Liver (tissue), 8 donors: ENCODE measurements at regions not wholly inside any gene's neighbourhood (a gene's known extent, or its start where the extent isn't known, plus 50 kb on each side); places are given as distances from the start of the nearest gene placed in this dataset.

Experiments used
- DNase-seq: peaks from one replicate; pipeline ENCODE4 v3.0.0-alpha.2; 2017; ENCODE audit warnings: low spot score
- H3K27ac ChIP-seq, 2 donors: one replicate each; pipeline ENCODE4 v1.7.0; 2013; ENCODE audit warnings: inconsistent platforms in 2 of 2, low read length in 2 of 2, control low read depth in 1 of 2, low read depth in 1 of 2, mild to moderate bottlenecking in 1 of 2
- H3K27me3 ChIP-seq, 4 donors: one replicate each; pipeline versions ENCODE4 v1.6.1 to v1.7.0; 2013; ENCODE audit warnings: low read length in 3 of 4, inconsistent platforms in 1 of 4, mild to moderate bottlenecking in 1 of 4, moderate library complexity in 1 of 4; ENCODE audit not compliant: control insufficient read depth in 4 of 4, insufficient read depth in 4 of 4
- H3K36me3 ChIP-seq, 4 donors: one replicate each; pipeline versions ENCODE4 v1.6.1 to v1.7.0; 2013; ENCODE audit warnings: low read length in 3 of 4, mild to moderate bottlenecking in 3 of 4, low read depth in 1 of 4, moderate library complexity in 1 of 4; ENCODE audit not compliant: control insufficient read depth in 4 of 4, insufficient read depth in 3 of 4
- H3K4me1 ChIP-seq, 4 donors: one replicate each; pipeline versions ENCODE4 v1.6.1 to v1.7.0; 2013; ENCODE audit warnings: low read length in 3 of 4, mild to moderate bottlenecking in 3 of 4, moderate library complexity in 1 of 4; ENCODE audit not compliant: control insufficient read depth in 4 of 4, insufficient read depth in 4 of 4
- H3K4me3 ChIP-seq, 3 donors: one replicate each; pipeline versions ENCODE4 v1.6.1 to v1.7.0; 2013; ENCODE audit warnings: low read length in 3 of 3, control low read depth in 1 of 3, low read depth in 1 of 3, mild to moderate bottlenecking in 1 of 3
- H3K9ac ChIP-seq, 2 donors: one replicate each; pipeline ENCODE4 v1.7.0; 2013; ENCODE audit warnings: low read length in 2 of 2, mild to moderate bottlenecking in 2 of 2, moderate library complexity in 2 of 2, control low read depth in 1 of 2, low read depth in 1 of 2
- H3K9me3 ChIP-seq, 4 donors: one replicate each; pipeline versions ENCODE4 v1.6.1 to v1.7.0; 2013; ENCODE audit warnings: low read length in 3 of 4; ENCODE audit not compliant: control insufficient read depth in 4 of 4
- ATF3 ChIP-seq: IDR thresholded peaks from 2 replicates; pipeline ENCODE4 v1.6.1; 2016; ENCODE audit warnings: antibody characterized with exemption
- CTCF ChIP-seq: fragments of 150-350 bp; IDR thresholded peaks from 2 replicates; pipeline ENCODE4 v1.5.1; 2017; ENCODE audit warnings: improper control_type of control experiment, low read depth, low read length; ENCODE audit not compliant: missing input control
- EGR1 ChIP-seq, 2 donors: IDR thresholded peaks; 2 replicates each; pipeline ENCODE4 v1.6.1; 2016 to 2018; ENCODE audit warnings: antibody characterized with exemption in 2 of 2, low read depth in 2 of 2
- FOXA1 ChIP-seq: IDR thresholded peaks from 2 replicates; pipeline ENCODE4 v1.6.1; 2016; ENCODE audit warnings: antibody characterized with exemption
- FOXA2 ChIP-seq: IDR thresholded peaks from 2 replicates; pipeline ENCODE4 v1.6.1; 2016; ENCODE audit warnings: antibody characterized with exemption
- GABPA ChIP-seq, 2 donors: IDR thresholded peaks in 1 of 2; conservative IDR thresholded peaks in 1 of 2; 2 replicates each; pipeline ENCODE4 v1.6.1; 2016; ENCODE audit warnings: antibody characterized with exemption in 2 of 2, mild to moderate bottlenecking in 1 of 2, moderate library complexity in 1 of 2
- HNF4A ChIP-seq, 2 donors: conservative IDR thresholded peaks; 2 replicates each; pipeline ENCODE4 v1.6.1; 2016; ENCODE audit warnings: antibody characterized with exemption in 2 of 2, mild to moderate bottlenecking in 2 of 2
- HNF4G ChIP-seq: IDR thresholded peaks from 2 replicates; pipeline ENCODE4 v1.6.1; 2016; ENCODE audit warnings: antibody characterized with exemption
- JUND ChIP-seq, 2 donors: IDR thresholded peaks; 2 replicates each; pipeline ENCODE4 v1.6.1; 2016; ENCODE audit warnings: antibody characterized with exemption in 2 of 2
- MAX ChIP-seq: IDR thresholded peaks from 2 replicates; pipeline ENCODE4 v1.6.1; 2016; ENCODE audit warnings: antibody characterized with exemption
- NR2F2 ChIP-seq: IDR thresholded peaks from 2 replicates; pipeline ENCODE4 v1.6.1; 2016; ENCODE audit warnings: antibody characterized with exemption
- RAD21 ChIP-seq, 2 donors: IDR thresholded peaks; 2 replicates each; pipeline ENCODE4 v1.6.1; 2016; ENCODE audit warnings: antibody characterized with exemption in 2 of 2, mild to moderate bottlenecking in 2 of 2
- REST ChIP-seq: IDR thresholded peaks from 2 replicates; pipeline ENCODE4 v1.6.1; 2016; ENCODE audit warnings: antibody characterized with exemption, mild to moderate bottlenecking
- RXRA ChIP-seq, 2 donors: IDR thresholded peaks; 2 replicates each; pipeline ENCODE4 v1.6.1; 2017 to 2018; ENCODE audit warnings: antibody characterized with exemption in 2 of 2, mild to moderate bottlenecking in 1 of 2
- SP1 ChIP-seq: IDR thresholded peaks from 2 replicates; pipeline ENCODE4 v1.6.1; 2018; ENCODE audit warnings: antibody characterized with exemption, mild to moderate bottlenecking
- TAF1 ChIP-seq: conservative IDR thresholded peaks from 2 replicates; pipeline ENCODE4 v1.6.1; 2016; ENCODE audit warnings: antibody characterized with exemption, mild to moderate bottlenecking
- YY1 ChIP-seq: IDR thresholded peaks from 2 replicates; pipeline ENCODE4 v1.6.1; 2016; ENCODE audit warnings: antibody characterized with exemption, mild to moderate bottlenecking
- ZBTB33 ChIP-seq: IDR thresholded peaks from 2 replicates; pipeline ENCODE4 v1.6.1; 2016; ENCODE audit warnings: antibody characterized with exemption
- WGBS: extraction: QIAGEN DNeasy Blood & Tissue Kit; methylation state at CpG from one replicate; pipeline ENCODE4 v1.1.7; 2013; 5-methylcytosine and 5-hydroxymethylcytosine counted together
- donor health status: healthy.
- donor health status: healthy.
- donor health status: healthy.
- donor health status: healthy.
- donor health status: healthy.

- TF ChIP-seq CTCF (no peak), ATF3 (no peak), RAD21 (IDR thresholded peaks at IDR 0.05) (no peak)
Measured at GRCh38 chr10:55470840-55471239, 669.8 kb upstream of the PCDH15 start (continued).

DNA sequence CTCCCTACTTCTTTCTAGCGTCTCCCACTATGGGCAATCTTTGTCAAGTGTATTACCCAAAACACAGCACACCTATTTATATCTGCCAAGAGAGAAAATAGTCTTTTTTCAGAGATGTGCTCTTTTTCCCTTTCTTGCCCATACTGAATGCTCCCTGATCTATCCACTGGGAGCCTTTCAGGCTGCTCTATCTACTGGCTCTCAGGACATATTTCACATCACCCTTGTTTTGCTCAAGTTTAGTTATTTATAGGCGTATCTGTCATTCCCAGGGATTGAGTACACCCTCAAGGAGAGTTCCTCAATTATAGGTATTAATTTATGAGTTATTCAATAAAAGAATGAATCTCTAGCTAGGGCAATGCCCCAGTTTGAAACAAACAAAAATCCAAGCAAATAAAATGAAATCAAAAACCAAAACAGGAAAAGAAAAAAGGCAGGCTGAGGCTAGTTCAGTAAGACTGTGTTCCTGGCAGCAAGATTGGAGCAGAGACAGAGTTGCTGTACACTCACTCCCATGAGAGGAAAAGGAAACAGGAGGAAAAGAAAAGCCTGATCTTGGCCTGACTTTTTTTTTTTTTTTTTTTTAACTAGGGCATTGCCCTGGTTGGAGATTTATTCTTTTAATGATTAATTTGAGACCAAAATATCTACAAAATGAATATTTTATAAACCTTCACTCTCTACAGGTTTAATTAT lies 665.9 kb upstream of the PCDH15 start:
- Histone ChIP-seq H3K27ac (no peak overlapping the region), H3K9ac (no peak overlapping the region), H3K9me3 (no peaks in the 10 kb centered on the region), H3K4me1 (no peaks in the 10 kb centered on the region), H3K4me3 (no peak overlapping the region), H3K27me3 (peaks cover 0 to 3% (median 0%) of the 10 kb centered on the region in 4 donors), H3K36me3 (no peaks in the 10 kb centered on the region)
- TF ChIP-seq FOXA1 (no peak), EGR1 (IDR thresholded peaks at IDR 0.05; ENCODE audit: low read depth in 2 of 2) (no peak), HNF4A (conservative IDR thresholded peaks at IDR 0.05) (no peak), FOXA2 (no peak), NR2F2 (no peak), JUND (IDR thresholded peaks at IDR 0.05) (no peak), REST (no peak), HNF4G (no peak)
- 71% methylated on average over 2 of the region's 2 CpGs for WGBS
- DNase-seq: no peak

DNA sequence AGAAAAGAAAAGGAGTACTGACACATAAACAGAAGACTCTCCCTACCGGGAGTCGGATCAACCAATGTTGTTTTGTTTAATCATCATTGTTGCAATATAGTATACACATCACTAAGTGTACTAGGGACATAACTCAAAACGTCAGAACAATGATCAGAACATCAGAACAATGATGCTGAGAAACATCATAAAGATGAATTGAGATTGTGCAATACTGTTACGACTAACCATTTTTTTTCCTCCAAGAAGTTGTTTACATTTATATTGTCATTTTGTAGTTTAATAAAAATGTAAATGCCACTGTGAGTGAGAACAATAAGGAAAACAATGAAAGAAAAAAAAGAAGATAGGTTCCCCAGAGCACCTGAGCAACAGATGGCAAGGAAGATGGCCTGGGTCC lies 663.1 kb upstream of the PCDH15 start:
- H3K9ac ChIP-seq: no peak overlapping the region
- TF ChIP-seq ZBTB33 (no peak), FOXA1 (no peak), HNF4G (no peak), MAX (no peak), REST (no peak), GABPA (IDR thresholded peaks at IDR 0.05 in 1 of 2, conservative IDR thresholded peaks at IDR 0.05 in 1 of 2) (no peak), ATF3 (no peak), YY1 (no peak), SP1 (no peak), EGR1 (IDR thresholded peaks at IDR 0.05; ENCODE audit: low read depth in 2 of 2) (no peak), RAD21 (IDR thresholded peaks at IDR 0.05) (no peak), JUND (IDR thresholded peaks at IDR 0.05) (no peak), RXRA (IDR thresholded peaks at IDR 0.05) (no peak), TAF1 (no peak), NR2F2 (no peak)
- no peak for DNase-seq
- no peak overlapping the region for H3K27ac ChIP-seq
- H3K27me3 ChIP-seq: peaks cover 0 to 3% (median 0%) of the 10 kb centered on the region in 4 donors
- no peaks in the 10 kb centered on the region for H3K36me3 ChIP-seq
- no peaks in the 10 kb centered on the region for H3K4me1 ChIP-seq
- H3K9me3 ChIP-seq: no peaks in the 10 kb centered on the region
- WGBS: 72% methylated on average over 4 of the region's 4 CpGs
- H3K4me3 ChIP-seq: no peak overlapping the region
